MM.1S (cell line): ENCODE measurements at regions not wholly inside any gene's neighbourhood (a gene's known extent, or its start where the extent isn't known, plus 50 kb on each side); places are given as distances from the start of the nearest gene placed in this dataset.

ENCODE experiments used
- DNase-seq: peaks from one replicate; pipeline ENCODE4 v3.0.0-alpha.2; 2015
- H2AFZ ChIP-seq: fragments of 300-600 bp; sonication (generic); 2 replicates; pipeline ENCODE4 v1.6.0; 2016; ENCODE audit warnings: antibody characterized with exemption, low read length
- H3F3A ChIP-seq: fragments of 300-600 bp; sonication (generic); 2 replicates; pipeline ENCODE4 v1.6.1; 2016; ENCODE audit warnings: mild to moderate bottlenecking, antibody characterized with exemption, low read length, moderate library complexity, mixed read lengths; ENCODE audit not compliant: insufficient read depth
- H3K27ac ChIP-seq: fragments of 300-600 bp; sonication (generic); 2 replicates; pipeline ENCODE4 v1.5.1; 2016; ENCODE audit warnings: mild to moderate bottlenecking, low read length
- H3K27me3 ChIP-seq: fragments of 300-600 bp; sonication (generic); replicated peaks from 2 replicates; pipeline ENCODE4 v1.6.0; 2016; ENCODE audit warnings: low read length; ENCODE audit not compliant: insufficient read depth
- H3K36me3 ChIP-seq: fragments of 300-600 bp; sonication (generic); replicated peaks from 2 replicates; pipeline ENCODE4 v1.6.1; 2016; ENCODE audit warnings: mild to moderate bottlenecking, low read length, mixed read lengths; ENCODE audit not compliant: insufficient read depth
- H3K4me1 ChIP-seq: fragments of 300-600 bp; sonication (generic); 2 replicates; pipeline ENCODE4 v1.6.1; 2016; ENCODE audit warnings: low read length, mixed read lengths
- H3K4me2 ChIP-seq: fragments of 300-600 bp; sonication (generic); 2 replicates; pipeline ENCODE4 v1.6.0; 2016; ENCODE audit warnings: low read depth, low read length
- H3K4me3 ChIP-seq: fragments of 300-600 bp; sonication (generic); 2 replicates; pipeline ENCODE4 v1.5.1; 2016; ENCODE audit warnings: low read length, mixed read lengths
- H3K79me2 ChIP-seq: fragments of 300-600 bp; sonication (generic); 2 replicates; pipeline ENCODE4 v1.6.1; 2016; ENCODE audit warnings: mixed run types, low read length, mixed read lengths
- H3K9ac ChIP-seq: fragments of 300-600 bp; sonication (generic); 2 replicates; pipeline ENCODE4 v1.6.1; 2016; ENCODE audit warnings: low read length, mixed read lengths
- H3K9me2 ChIP-seq: fragments of 300-600 bp; sonication (generic); replicated peaks from 2 replicates; pipeline ENCODE4 v1.6.1; 2016; ENCODE audit warnings: mild to moderate bottlenecking, low read length, mixed read lengths; ENCODE audit not compliant: insufficient read depth
- H3K9me3 ChIP-seq: fragments of 300-600 bp; sonication (generic); replicated peaks from 2 replicates; pipeline ENCODE4 v1.6.1; 2016; ENCODE audit warnings: mild to moderate bottlenecking, low read length, mixed read lengths; ENCODE audit not compliant: insufficient read depth
- H4K20me1 ChIP-seq: fragments of 300-600 bp; sonication (generic); 2 replicates; pipeline ENCODE4 v1.6.1; 2016; ENCODE audit warnings: mild to moderate bottlenecking, low read length, moderate library complexity, mixed read lengths; ENCODE audit not compliant: insufficient read depth
- CTCF ChIP-seq: fragments of 300-600 bp; sonication (generic); IDR thresholded peaks from 2 replicates; pipeline ENCODE4 v1.5.1; 2016; ENCODE audit warnings: antibody characterized with exemption, low read length, mixed read lengths
- EZH2 ChIP-seq: fragments of 300-600 bp; sonication (generic); optimal IDR thresholded peaks from 2 replicates; pipeline ENCODE3; 2017; ENCODE audit warnings: low read depth, mild to moderate bottlenecking, antibody characterized with exemption, low read length, mixed read lengths
- EZH2phosphoT487 ChIP-seq: fragments of 300-600 bp; sonication (generic); IDR thresholded peaks from 2 replicates; pipeline ENCODE4 v1.6.1; 2018; ENCODE audit warnings: antibody characterized with exemption, low read length

GRCh38 chr9:82923912-82924605 is 138.9 kb downstream of the RASEF start:
- H3K36me3 ChIP-seq, result no peaks in the 10 kb centered on the region
- H3K4me1 ChIP-seq, result no peaks in the 10 kb centered on the region
- H3K79me2 ChIP-seq, result no peaks in the 10 kb centered on the region
- H3K9me3 ChIP-seq, result no peaks in the 10 kb centered on the region
- no peak overlapping the region for H3K9ac ChIP-seq
- no peaks in the 10 kb centered on the region for H4K20me1 ChIP-seq
- H3K27ac ChIP-seq, result no peak overlapping the region
- no peaks in the 10 kb centered on the region for H3F3A ChIP-seq
- no peak overlapping the region for H3K4me2 ChIP-seq
- H3K27me3 ChIP-seq, result no peaks in the 10 kb centered on the region
- H3K4me3 ChIP-seq, result no peak overlapping the region
- no peak for TF ChIP-seq EZH2
- no peak for TF ChIP-seq CTCF
- TF ChIP-seq EZH2phosphoT487, result no peak
- no peak for DNase-seq
- no peaks in the 10 kb centered on the region for H3K9me2 ChIP-seq
- no peak overlapping the region for H2AFZ ChIP-seq
